Endothelial cell of umbilical vein (primary cell): ENCODE measurements at regions not wholly inside any gene's neighbourhood (a gene's known extent, or its start where the extent isn't known, plus 50 kb on each side); places are given as distances from the start of the nearest gene placed in this dataset.

Experiments
- BruUV-seq: library from RNA; stranded (reverse); fragments of 400-500 nt; replicated peaks from 2 replicates; lab custom pipeline; 2021; lab: Mats Ljungman, UMichigan
- CTCF ChIA-PET: fragments of 300-600, 350-600 bp; sonication (Branson Sonifier 250); formaldehyde crosslinking; loops from one replicate; lab custom pipeline; 2021; ENCODE audit warnings: antibody characterized with exemption, inconsistent platforms; lab: Charles Lee
- POLR2A ChIA-PET: fragments of 300-600, 350-600 bp; sonication (Branson Sonifier 250); formaldehyde crosslinking; loops from one replicate; lab custom pipeline; 2021; ENCODE audit warnings: antibody characterized with exemption, inconsistent platforms; lab: Charles Lee
- DNase-seq: peaks from one replicate; pipeline ENCODE4 v3.0.0-alpha.2; 2011; ENCODE audit warnings: low read depth, low spot score
- FAIRE-seq: peaks from 2 replicates; lab custom pipeline; 2011; peaks lifted over from hg19 to GRCh38; lab: Jason Lieb, UNC
- H2AFZ ChIP-seq: 2 replicates; pipeline ENCODE4 v1.6.0; 2012; ENCODE audit warnings: low read depth, low read length, control low read depth, inconsistent platforms
- H3K27ac ChIP-seq: 2 replicates; pipeline ENCODE4 v1.5.1; 2011; ENCODE audit warnings: low read depth, mild to moderate bottlenecking, control low read depth, low read length, moderate library complexity; ENCODE audit not compliant: insufficient read depth
- H3K27me3 ChIP-seq, 2 experiments: 2 replicates each; pipeline versions ENCODE4 v1.6.0 to v1.6.1; 2011; ENCODE audit warnings: low read length in 2 of 2, mixed read lengths in 1 of 2; ENCODE audit not compliant: control insufficient read depth in 2 of 2, insufficient read depth in 2 of 2
- H3K36me3 ChIP-seq, 2 experiments: 2 replicates in 1 of 2; 3 replicates in 1 of 2; pipeline ENCODE4 v1.5.1; 2011; ENCODE audit warnings: low read length in 2 of 2, mild to moderate bottlenecking in 1 of 2, moderate library complexity in 1 of 2; ENCODE audit not compliant: control insufficient read depth in 2 of 2, insufficient read depth in 2 of 2; ENCODE audit errors: extremely low read depth in 1 of 2
- H3K4me1 ChIP-seq: 3 replicates; pipeline ENCODE4 v1.5.1; 2011; ENCODE audit warnings: mild to moderate bottlenecking, low read length; ENCODE audit not compliant: control insufficient read depth, insufficient read depth; ENCODE audit errors: extremely low read depth
- H3K4me2 ChIP-seq: 2 replicates; pipeline ENCODE4 v1.6.1; 2011; ENCODE audit warnings: low read length, control low read depth, mixed read lengths; ENCODE audit not compliant: insufficient read depth
- H3K4me3 ChIP-seq, 3 experiments: fragments of 200-600 bp in 1 of 3; sonication (generic), shearing (Covaris generic) in 1 of 3; replicated peaks in 1 of 3; 2 replicates each; pipeline ENCODE4 v1.5.1; 2011 to 2016; ENCODE audit warnings: control low read depth in 3 of 3, low read length in 3 of 3, mild to moderate bottlenecking in 2 of 3, inconsistent platforms in 1 of 3, low read depth in 1 of 3, moderate library complexity in 1 of 3; ENCODE audit not compliant: insufficient read depth in 1 of 3
- H3K79me2 ChIP-seq: 2 replicates; pipeline ENCODE4 v1.6.0; 2012; ENCODE audit warnings: low read length, inconsistent platforms; ENCODE audit not compliant: control insufficient read depth, insufficient read depth
- H3K9ac ChIP-seq: replicated peaks from 2 replicates; pipeline ENCODE3; 2011; ENCODE audit warnings: low read length, control low read depth; ENCODE audit not compliant: insufficient read depth; ENCODE audit errors: extremely low read depth
- H3K9me1 ChIP-seq: replicated peaks from 3 replicates; pipeline ENCODE4 v1.6.0; 2011; ENCODE audit warnings: mild to moderate bottlenecking, low read length; ENCODE audit not compliant: control insufficient read depth, insufficient read depth; ENCODE audit errors: extremely low read depth
- H3K9me3 ChIP-seq: replicated peaks from 2 replicates; pipeline ENCODE4 v1.5.1; 2012; ENCODE audit warnings: low read length, inconsistent platforms; ENCODE audit not compliant: control insufficient read depth, insufficient read depth
- H4K20me1 ChIP-seq: replicated peaks from 2 replicates; pipeline ENCODE3; 2011; ENCODE audit warnings: mild to moderate bottlenecking, low read length; ENCODE audit not compliant: control insufficient read depth, insufficient read depth; ENCODE audit errors: extremely low read depth
- EZH2 ChIP-seq: IDR thresholded peaks from 2 replicates; pipeline ENCODE4 v1.6.1; 2012; ENCODE audit warnings: borderline replicate concordance, low read depth, mild to moderate bottlenecking, moderate library complexity, low read length, inconsistent platforms; ENCODE audit not compliant: severe bottlenecking
- FOS ChIP-seq: IDR thresholded peaks from 2 replicates; pipeline ENCODE4 v1.6.1; 2011; ENCODE audit warnings: mild to moderate bottlenecking, low read length, moderate library complexity, borderline replicate concordance; ENCODE audit not compliant: insufficient read depth
- JUN ChIP-seq: IDR thresholded peaks from 2 replicates; pipeline ENCODE4 v1.6.1; 2011; ENCODE audit warnings: borderline replicate concordance, low read depth; ENCODE audit not compliant: insufficient read length, insufficient read depth
- MYC ChIP-seq: IDR thresholded peaks from one replicate; pipeline ENCODE4 v1.6.1; 2011; ENCODE audit warnings: mild to moderate bottlenecking, low read depth, low read length
- POLR2A ChIP-seq: IDR thresholded peaks from 2 replicates; pipeline ENCODE4 v1.6.1; 2012; ENCODE audit warnings: low read depth, mild to moderate bottlenecking, control low read depth, low read length
- POLR2AphosphoS5 ChIP-seq: IDR thresholded peaks from 2 replicates; pipeline ENCODE4 v1.6.1; 2012; ENCODE audit warnings: low read depth, mild to moderate bottlenecking, control low read depth, low read length, moderate library complexity; ENCODE audit not compliant: insufficient read depth
- dilution Hi-C: fragments of 300-500 bp; cut with MboI; formaldehyde crosslinking; loops from one replicate; pipeline ENCODE4 v1.15.0; 2019; ENCODE audit warnings: low sequenced_read_pairs; ENCODE audit not compliant: extremely low pct_ligation_motif_present
- intact Hi-C: fragments of 100-400 bp; cut with micrococcal nuclease; formaldehyde crosslinking; loops from one replicate; pipeline ENCODE4 v1.10.0; 2022
- TF ChIP-seq, protein P1 (sequence below), 2 donors: IDR thresholded peaks; 1 replicate in 1 of 2; 2 replicates in 1 of 2; pipeline ENCODE4 v1.5.1; 2011; ENCODE audit warnings: low read length in 2 of 2, mild to moderate bottlenecking in 2 of 2, moderate library complexity in 2 of 2, control low read depth in 1 of 2, inconsistent platforms in 1 of 2, low read depth in 1 of 2; ENCODE audit not compliant: insufficient read depth in 1 of 2; ENCODE audit errors: extremely low read depth in 1 of 2

DNA sequence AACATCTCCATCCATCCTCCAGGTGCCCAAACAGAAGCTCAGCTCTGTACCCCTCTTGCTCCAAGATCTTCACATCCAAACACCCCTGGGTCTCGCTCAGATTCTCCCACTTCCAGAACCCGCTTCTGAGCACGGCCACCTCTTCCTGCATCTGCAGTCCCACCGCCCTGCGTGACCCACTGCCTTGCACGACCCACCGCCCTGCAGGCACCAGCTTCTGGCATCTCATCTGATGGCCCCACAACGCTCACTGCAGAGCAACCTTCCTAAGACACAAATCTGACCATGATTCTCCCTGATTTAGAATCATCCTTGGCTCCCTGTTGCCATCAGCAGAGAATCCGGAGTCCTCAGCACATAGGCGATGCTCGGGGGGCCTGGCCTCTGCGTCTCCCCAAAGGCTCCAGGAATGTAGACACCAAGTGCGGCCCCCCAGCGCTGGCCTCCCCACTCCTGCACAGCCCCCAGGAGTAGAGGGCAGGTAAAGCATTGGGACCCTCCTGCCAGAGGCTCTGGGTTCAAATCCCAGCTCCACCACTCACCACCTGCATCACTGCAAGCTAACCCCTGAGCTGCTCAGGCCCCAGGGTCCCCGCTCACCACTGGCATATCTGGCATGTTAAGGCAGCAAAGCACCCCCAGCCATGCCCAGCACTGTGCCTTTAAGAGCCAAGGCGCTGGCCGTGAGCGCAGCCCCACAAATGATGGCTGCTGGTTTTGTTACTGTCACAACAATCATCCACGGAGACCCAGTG, 459.3 kb downstream of the BRD1 start:
- TF ChIP-seq EZH2 (no peak), POLR2AphosphoS5 (no peak), MYC (no peak), POLR2A (no peak), JUN (no peak), FOS (no peak)
- TF ChIP-seq, protein P1, sequence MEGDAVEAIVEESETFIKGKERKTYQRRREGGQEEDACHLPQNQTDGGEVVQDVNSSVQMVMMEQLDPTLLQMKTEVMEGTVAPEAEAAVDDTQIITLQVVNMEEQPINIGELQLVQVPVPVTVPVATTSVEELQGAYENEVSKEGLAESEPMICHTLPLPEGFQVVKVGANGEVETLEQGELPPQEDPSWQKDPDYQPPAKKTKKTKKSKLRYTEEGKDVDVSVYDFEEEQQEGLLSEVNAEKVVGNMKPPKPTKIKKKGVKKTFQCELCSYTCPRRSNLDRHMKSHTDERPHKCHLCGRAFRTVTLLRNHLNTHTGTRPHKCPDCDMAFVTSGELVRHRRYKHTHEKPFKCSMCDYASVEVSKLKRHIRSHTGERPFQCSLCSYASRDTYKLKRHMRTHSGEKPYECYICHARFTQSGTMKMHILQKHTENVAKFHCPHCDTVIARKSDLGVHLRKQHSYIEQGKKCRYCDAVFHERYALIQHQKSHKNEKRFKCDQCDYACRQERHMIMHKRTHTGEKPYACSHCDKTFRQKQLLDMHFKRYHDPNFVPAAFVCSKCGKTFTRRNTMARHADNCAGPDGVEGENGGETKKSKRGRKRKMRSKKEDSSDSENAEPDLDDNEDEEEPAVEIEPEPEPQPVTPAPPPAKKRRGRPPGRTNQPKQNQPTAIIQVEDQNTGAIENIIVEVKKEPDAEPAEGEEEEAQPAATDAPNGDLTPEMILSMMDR (IDR thresholded peaks at IDR 0.05; ENCODE audit: extremely low read depth in 1 of 2, insufficient read depth in 1 of 2, low read depth in 1 of 2, low read length in 2 of 2), result no peak
- CTCF ChIA-PET, result no interaction called here
- Histone ChIP-seq H3K4me1 (no peaks in the 10 kb centered on the region), H3K9me3 (peaks cover 19% of the 10 kb centered on the region), H3K27ac (no peak overlapping the region), H2AFZ (no peak overlapping the region), H3K9me1 (no peaks in the 10 kb centered on the region), H3K4me2 (no peak overlapping the region), H3K9ac (no peak overlapping the region), H3K36me3 (no peaks in the 10 kb centered on the region), H4K20me1 (no peaks in the 10 kb centered on the region), H3K79me2 (no peaks in the 10 kb centered on the region), H3K27me3 (no peaks in the 10 kb centered on the region), H3K4me3 (no peak overlapping the region)
- DNase-seq, result no peak
- no TSS peak for BruUV-seq
- dilution Hi-C loops, result no loop called here
- no peak for FAIRE-seq
- POLR2A ChIA-PET, result no interaction called here
- intact Hi-C loops, result no loop called here
